ENCODE measurements at regions not wholly inside any gene's neighbourhood (a gene's known extent, or its start where the extent isn't known, plus 50 kb on each side); places are given as distances from the start of the nearest gene placed in this dataset.
A peak's percentile ranks its signal among the peaks of the same experiment; 100 is the strongest.
"Not testable (repeated sequence)": the region's sequence is repeated elsewhere in the genome, so short reads cannot be mapped to it uniquely, and the experiment has no call there.

- no peak for DNase-seq (ENCODE audit: low read depth)
Measured at GRCh38 chr10:83750604-83751003, 388.7 kb upstream of the GHITM start.

- DNase-seq (ENCODE audit: low read depth): no peak
Measured at GRCh38 chr10:83753490-83753889, 385.8 kb upstream of the GHITM start.

- DNase-seq (ENCODE audit: low read depth): no peak
Measured at GRCh38 chr10:83754857-83755256, 384.5 kb upstream of the GHITM start.

- no peak for DNase-seq (ENCODE audit: low read depth)
Measured at GRCh38 chr10:83760142-83760541, 379.2 kb upstream of the GHITM start.

- no peak for DNase-seq (ENCODE audit: low read depth)
Measured at GRCh38 chr10:83764666-83765065, 374.6 kb upstream of the GHITM start.

- DNase-seq (ENCODE audit: low read depth): no peak
Measured at GRCh38 chr10:83765731-83766130, 373.6 kb upstream of the GHITM start.

- DNase-seq (ENCODE audit: low read depth): no peak
Measured at GRCh38 chr10:83769281-83769820, 370.0 kb upstream of the GHITM start.

- DNase-seq (ENCODE audit: low read depth): not testable (repeated sequence)
Measured at GRCh38 chr10:83786701-83787100, 352.6 kb upstream of the GHITM start.

GRCh38 chr10:83801983-83802382 is 337.3 kb upstream of the GHITM start:
- DNase-seq (ENCODE audit: low read depth): no peak

- no peak for DNase-seq (ENCODE audit: low read depth)
Measured at GRCh38 chr10:83806717-83807116, 332.6 kb upstream of the GHITM start.

GRCh38 chr10:83809001-83809400 is 330.3 kb upstream of the GHITM start:
- no peak for DNase-seq (ENCODE audit: low read depth)

- DNase-seq (ENCODE audit: low read depth): no peak
Measured at GRCh38 chr10:83816942-83817341, 322.4 kb upstream of the GHITM start.

GRCh38 chr10:83817797-83818196 is 321.5 kb upstream of the GHITM start:
- no peak for DNase-seq (ENCODE audit: low read depth)

GRCh38 chr10:83819609-83820008 is 319.7 kb upstream of the GHITM start:
- DNase-seq (ENCODE audit: low read depth): no peak

GRCh38 chr10:83820033-83820432 is 319.3 kb upstream of the GHITM start:
- DNase-seq (ENCODE audit: low read depth): no peak

GRCh38 chr10:83824099-83824498 is 315.2 kb upstream of the GHITM start:
- no peak for DNase-seq (ENCODE audit: low read depth)

- DNase-seq (ENCODE audit: low read depth): no peak
Measured at GRCh38 chr10:83834096-83834495, 305.2 kb upstream of the GHITM start.

- DNase-seq (ENCODE audit: low read depth): peak; percentile 20
Measured at GRCh38 chr10:83835945-83836745, 303.2 kb upstream of the GHITM start.

GRCh38 chr10:83848677-83849076 is 290.6 kb upstream of the GHITM start:
- DNase-seq (ENCODE audit: low read depth): no peak

GRCh38 chr10:83849150-83849549 is 290.2 kb upstream of the GHITM start:
- DNase-seq (ENCODE audit: low read depth): no peak

GRCh38 chr10:83852146-83852545 is 287.2 kb upstream of the GHITM start:
- no peak for DNase-seq (ENCODE audit: low read depth)

GRCh38 chr10:83862723-83863122 is 276.6 kb upstream of the GHITM start:
- DNase-seq (ENCODE audit: low read depth): no peak

- DNase-seq (ENCODE audit: low read depth): no peak
Measured at GRCh38 chr10:83863283-83863966, 275.9 kb upstream of the GHITM start.
